Psoas muscle (tissue), 7 donors: ENCODE measurements at regions not wholly inside any gene's neighbourhood (a gene's known extent, or its start where the extent isn't known, plus 50 kb on each side); places are given as distances from the start of the nearest gene placed in this dataset.

Experiments used
- ATAC-seq, 4 donors: fragments of 200-7000 bp; cut with Tn5 transposase; one replicate each; pipeline ENCODE4 v1.9.1; 2020; ENCODE audit warnings: moderate library complexity in 3 of 4, mild to moderate bottlenecking in 2 of 4
- DNase-seq, 2 donors: peaks; one replicate each; pipeline ENCODE4 v3.0.0-alpha.2; 2020
- H3K27ac ChIP-seq: fragments of 200-600 bp; one replicate; pipeline ENCODE4 v1.8.0; 2022
- H3K27me3 ChIP-seq, 3 donors: fragments of 200-600 bp in 1 of 3; one replicate each; pipeline versions ENCODE4 v1.6.1 to v1.8.0; 2013 to 2022; ENCODE audit warnings: low read length in 2 of 3, mild to moderate bottlenecking in 2 of 3, moderate library complexity in 1 of 3; ENCODE audit not compliant: insufficient read depth in 3 of 3
- H3K36me3 ChIP-seq, 2 donors: fragments of 200-600 bp in 1 of 2; one replicate each; pipeline versions ENCODE4 v1.6.1 to v1.8.0; 2013 to 2022; ENCODE audit warnings: low read depth in 1 of 2, mild to moderate bottlenecking in 1 of 2, moderate library complexity in 1 of 2; ENCODE audit not compliant: insufficient read depth in 1 of 2
- H3K4me1 ChIP-seq: fragments of 200-600 bp; one replicate; pipeline ENCODE4 v1.8.0; 2022
- H3K4me3 ChIP-seq: fragments of 200-600 bp; one replicate; pipeline ENCODE4 v1.8.0; 2022; ENCODE audit warnings: mild to moderate bottlenecking
- H3K9me3 ChIP-seq: fragments of 200-600 bp; one replicate; pipeline ENCODE4 v1.8.0; 2022
- CTCF ChIP-seq: fragments of 200-600 bp; IDR thresholded peaks from one replicate; pipeline ENCODE4 v1.8.0; 2022; ENCODE audit warnings: antibody characterized with exemption
- WGBS, 3 donors: extraction: QIAGEN DNeasy Blood & Tissue Kit; methylation state at CpG; one replicate each; pipeline versions ENCODE4 v1.1.6 to v1.1.7; 2013; 5-methylcytosine and 5-hydroxymethylcytosine counted together
- intact Hi-C, 2 donors: fragments of 100-400 bp; cut with DNase I; formaldehyde crosslinking; loops; one replicate each; pipeline versions ENCODE4 v1.11.0 to v1.14.2; 2022
- donor health status: healthy with polysubstance abuse.
- donor health status: DM: no; HTN: no; CAD: no; lungs with moderate emphysema.
- donor health status: Bipolar disorder and iron deficiency.
- donor health status: healthy.
- donor health status: DM: yes; HTN: yes; CAD: no.
- donor health status: DM: no; HTN: no; CAD: no.
- donor health status: DM: yes; HTN: yes; CAD: no.

GRCh38 chr14:26338231-26338630 is 259.6 kb downstream of the NOVA1 start:
- 38 to 69% (median 49%) methylated on average over 2 of the region's 2 CpGs for WGBS, 3 donors
- Histone ChIP-seq H3K36me3 (no peaks in the 10 kb centered on the region), H3K9me3 (no peaks in the 10 kb centered on the region), H3K4me1 (no peaks in the 10 kb centered on the region), H3K27ac (no peak overlapping the region), H3K27me3 (no peaks in the 10 kb centered on the region), H3K4me3 (no peak overlapping the region)
- TF ChIP-seq CTCF, result no peak
- no peak for ATAC-seq
- DNase-seq, result no peak
- intact Hi-C loops, result no loop called here

DNA sequence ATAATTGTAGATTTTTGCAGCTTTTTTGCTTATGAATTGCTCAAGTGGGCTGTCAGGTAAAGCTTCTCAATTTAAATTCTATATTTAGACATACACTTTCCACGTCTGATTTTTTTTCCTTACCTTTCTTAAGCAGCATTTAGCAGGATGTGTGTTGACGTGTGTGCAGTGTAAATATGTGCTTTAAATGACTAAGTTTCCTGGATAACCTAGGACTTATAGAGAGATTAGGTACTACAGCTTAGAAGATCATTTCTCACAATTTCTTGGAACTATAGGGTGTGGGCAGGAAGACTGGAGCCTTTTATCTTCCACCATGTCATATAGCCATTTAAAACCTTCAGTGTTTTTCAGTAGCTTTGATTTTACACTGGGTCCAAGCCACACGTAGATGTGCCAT is 263.5 kb downstream of the NOVA1 start:
- intact Hi-C loops, result no loop called here
- Histone ChIP-seq H3K36me3 (no peaks in the 10 kb centered on the region), H3K4me3 (no peak overlapping the region), H3K27ac (no peak overlapping the region), H3K27me3 (no peaks in the 10 kb centered on the region), H3K9me3 (no peaks in the 10 kb centered on the region), H3K4me1 (no peaks in the 10 kb centered on the region)
- DNase-seq, result no peak
- ATAC-seq, result no peak
- TF ChIP-seq CTCF, result no peak
- 66 to 71% (median 71%) methylated on average over 3 of the region's 3 CpGs for WGBS, 3 donors

GRCh38 chr14:26332966-26333365 is 264.9 kb downstream of the NOVA1 start:
- ATAC-seq (no peak), DNase-seq (peak in 1 of 2 donors; percentile 15)
- intact Hi-C loops, result no loop called here
- no peak overlapping the region for H3K4me3 ChIP-seq
- H3K9me3 ChIP-seq, result no peaks in the 10 kb centered on the region
- WGBS, 3 donors, result 78 to 83% (median 79%) methylated on average over 10 to 11 of the region's 11 CpGs
- no peaks in the 10 kb centered on the region for H3K36me3 ChIP-seq
- H3K27ac ChIP-seq, result no peak overlapping the region
- H3K27me3 ChIP-seq, result no peaks in the 10 kb centered on the region
- H3K4me1 ChIP-seq, result no peaks in the 10 kb centered on the region
- no peak for TF ChIP-seq CTCF

- intact Hi-C loops, result no loop called here
Observed at GRCh38 chr14:26330982-26331381, 266.9 kb downstream of the NOVA1 start.

More at GRCh38 chr14:26330982-26331381, 266.9 kb downstream of the NOVA1 start:
- Histone ChIP-seq H3K4me3 (no peak overlapping the region), H3K27ac (no peak overlapping the region), H3K27me3 (no peaks in the 10 kb centered on the region), H3K4me1 (no peaks in the 10 kb centered on the region), H3K9me3 (no peaks in the 10 kb centered on the region), H3K36me3 (no peaks in the 10 kb centered on the region)
- TF ChIP-seq CTCF, result no peak
- 56 to 70% (median 63%) methylated on average over 1 of the region's 1 CpG for WGBS, 3 donors
- DNase-seq, result no peak
- no peak for ATAC-seq
